ENCODE measurements at regions not wholly inside any gene's neighbourhood (a gene's known extent, or its start where the extent isn't known, plus 50 kb on each side); places are given as distances from the start of the nearest gene placed in this dataset.

- H2AFZ ChIP-seq (ENCODE audit: low read length): no peak overlapping the region; the same call in 1 of the 2 replicates
- H3K56ac ChIP-seq (replicated peaks; ENCODE audit: insufficient read length, low read depth, low read length): no peak overlapping the region
- no peak overlapping the region for H2BK20ac ChIP-seq (ENCODE audit: low read length)
- no peak overlapping the region for H2BK120ac ChIP-seq (replicated peaks; ENCODE audit: low read depth, low read length)
- POLR2A ChIA-PET (ENCODE audit: partially characterized antibody): no interaction called here
- H3K4me1 ChIP-seq (replicated peaks in 1 of 4; ENCODE audit: control insufficient read depth in 3 of 4, insufficient read depth in 4 of 4, low read length in 3 of 4): peaks cover 0 to 7% (median 3%) of the 10 kb centered on the region in 4 experiments; a peak in 4 of 7 replicates
- H3K27ac ChIP-seq (ENCODE audit: low read depth, low read length): no peak overlapping the region
- H3K18ac ChIP-seq (ENCODE audit: extremely low read depth, low read length): no peak overlapping the region
- H3K23me2 ChIP-seq (ENCODE audit: low read depth, low read length): no peaks in the 10 kb centered on the region
- H3K4me2 ChIP-seq (ENCODE audit: insufficient read depth in 1 of 2, low read depth in 2 of 2, low read length in 2 of 2): no peak overlapping the region
- H3K4me3 ChIP-seq (ENCODE audit: extremely low read depth in 1 of 4, insufficient read depth in 2 of 4, low read depth in 3 of 4, low read length in 4 of 4): no peak overlapping the region
- no peak overlapping the region for H3K14ac ChIP-seq (ENCODE audit: insufficient read length)
- H4K5ac ChIP-seq (ENCODE audit: insufficient read length, low read depth, low read length): no peak overlapping the region
- 79% methylated on average over 1 of the region's 1 CpG; no CpG with 5 or more reads in 1 of the 2 experiments for WGBS, 2 experiments (ENCODE audit: extremely low coverage in 1 of 2, insufficient coverage in 1 of 2, insufficient read length in 1 of 2, insufficient replicate concordance in 2 of 2, low coverage in 1 of 2, low lambda C conversion rate in 2 of 2, missing lambda C conversion rate in 1 of 2)
- H3K4ac ChIP-seq (replicated peaks; ENCODE audit: insufficient read length, low read depth, low read length): no peak overlapping the region
- TF ChIP-seq MAFK (IDR thresholded peaks at IDR 0.05; ENCODE audit: low read depth, low read length) (no peak), POLR2A (IDR thresholded peaks at IDR 0.05; ENCODE audit: control extremely low read depth in 1 of 2, low read depth in 2 of 2, low read length in 2 of 2) (no peak), TCF12 (IDR thresholded peaks at IDR 0.05; ENCODE audit: low read depth, low read length) (no peak), SIRT6 (IDR thresholded peaks at IDR 0.05; ENCODE audit: low read length) (no peak), CEBPB (IDR thresholded peaks at IDR 0.05; ENCODE audit: low read depth, low read length) (no peak), POLR2AphosphoS5 (IDR thresholded peaks at IDR 0.05; ENCODE audit: low read depth, low read length) (no peak), CHD2 (IDR thresholded peaks at IDR 0.05; ENCODE audit: low read length) (no peak), SIN3A (conservative IDR thresholded peaks at IDR 0.05 in 1 of 2, IDR thresholded peaks at IDR 0.05 in 1 of 2; ENCODE audit: low read depth in 1 of 2, low read length in 2 of 2) (no peak), MAX (IDR thresholded peaks at IDR 0.05) (no peak), KDM4A (IDR thresholded peaks at IDR 0.05; ENCODE audit: low read depth, low read length, severe bottlenecking) (no peak), HDAC2 (IDR thresholded peaks at IDR 0.05; ENCODE audit: borderline replicate concordance in 1 of 2, low read depth in 2 of 2, low read length in 2 of 2) (no peak), SUZ12 (IDR thresholded peaks at IDR 0.05; ENCODE audit: low read length) (no peak), SRF (IDR thresholded peaks at IDR 0.05; ENCODE audit: low read depth, low read length) (no peak), ATF2 (IDR thresholded peaks at IDR 0.05; ENCODE audit: low read length) (no peak)
- no peak overlapping the region for H2BK12ac ChIP-seq (ENCODE audit: low read depth, low read length)
- no peaks in the 10 kb centered on the region for H3K79me1 ChIP-seq (ENCODE audit: low read depth, low read length)
- no peak overlapping the region for H2BK5ac ChIP-seq (ENCODE audit: low read depth, low read length)
- no peaks in the 10 kb centered on the region for H3K9me3 ChIP-seq (ENCODE audit: insufficient read depth in 2 of 2, low read depth in 1 of 2, low read length in 1 of 2)
- H3K36me3 ChIP-seq (ENCODE audit: control insufficient read depth in 2 of 4, insufficient read depth in 4 of 4, low read length in 3 of 4): no peaks in the 10 kb centered on the region
- H2AK5ac ChIP-seq (ENCODE audit: low read depth, low read length): no peak overlapping the region
- no peak overlapping the region for H4K91ac ChIP-seq (replicated peaks; ENCODE audit: insufficient read length, low read length)
- H4K20me1 ChIP-seq (replicated peaks in 1 of 2; ENCODE audit: control insufficient read depth in 1 of 2, insufficient read depth in 2 of 2, low read length in 2 of 2): no peaks in the 10 kb centered on the region
- FAIRE-seq (no peak), DNase-seq (ENCODE audit: low read depth in 1 of 2, low spot score in 2 of 2) (no peak)
- H4K8ac ChIP-seq (ENCODE audit: extremely low read depth, insufficient read depth, low read length): no peak overlapping the region
- H3K27me3 ChIP-seq (replicated peaks in 1 of 4; ENCODE audit: control insufficient read depth in 3 of 4, extremely low read depth in 1 of 4, insufficient read depth in 3 of 4, low read length in 3 of 4): no peaks in the 10 kb centered on the region
- no peaks in the 10 kb centered on the region for H3K79me2 ChIP-seq (ENCODE audit: control insufficient read depth in 1 of 2, insufficient read depth in 2 of 2, low read length in 2 of 2)
- H2BK15ac ChIP-seq (ENCODE audit: low read length): no peak overlapping the region
- no peak overlapping the region for H3K23ac ChIP-seq (ENCODE audit: insufficient read length)
- CTCF ChIA-PET (ENCODE audit: partially characterized antibody): interaction anchor here (1.5 to 1.9 kb wide), 3 partner anchors 19 to 543 kb away, joined by 4 to 8 read pairs (median 4); no protein-coding TSS in a partner anchor
- no peak overlapping the region for H3K9ac ChIP-seq (replicated peaks in 1 of 4; ENCODE audit: extremely low read depth in 1 of 4, low read depth in 3 of 4, low read length in 3 of 4)
These were observed 233.5 kb upstream of the KIAA1217 start for GRCh38 chr10:23975431-23975830.
